HuH-7.5 (cell line): ENCODE measurements at regions not wholly inside any gene's neighbourhood (a gene's known extent, or its start where the extent isn't known, plus 50 kb on each side); places are given as distances from the start of the nearest gene placed in this dataset.
"Not testable (repeated sequence)": the region's sequence is repeated elsewhere in the genome, so short reads cannot be mapped to it uniquely, and the experiment has no call there.

Experiments
- DNase-seq: peaks from one replicate; pipeline ENCODE4 v3.0.0; 2011; ENCODE audit warnings: low spot score

GRCh38 chr3:164460851-164461250, 617.4 kb downstream of the SI start:
- DNase-seq: no peak

GRCh38 chr3:164459521-164460151, 618.7 kb downstream of the SI start:
- DNase-seq: no peak

GRCh38 chr3:164458986-164459385, 619.3 kb downstream of the SI start:
- no peak for DNase-seq

DNA sequence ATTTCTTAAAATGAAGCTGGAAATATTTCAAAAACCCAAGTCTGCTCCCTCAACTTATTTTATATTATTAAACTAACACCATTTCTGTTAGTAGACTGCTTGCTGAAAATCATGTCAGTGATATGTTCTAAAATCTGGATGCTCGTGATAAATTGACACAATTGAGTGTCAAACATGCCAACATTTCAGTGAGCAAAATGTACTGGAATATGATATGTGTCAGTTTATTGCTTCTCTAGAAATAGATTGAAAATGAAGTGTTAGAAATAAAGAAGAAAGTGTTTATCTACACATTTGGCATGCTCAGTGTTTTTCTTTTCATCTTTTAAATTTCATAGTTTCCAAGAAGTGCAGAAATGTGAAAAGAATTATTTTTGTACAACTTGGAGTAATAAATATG, 624.6 kb downstream of the SI start:
- DNase-seq: no peak

GRCh38 chr3:164452707-164453106, 625.6 kb downstream of the SI start:
- DNase-seq: no peak

- DNase-seq: no peak
These were observed 627.0 kb downstream of the SI start for GRCh38 chr3:164451072-164451910.

DNA sequence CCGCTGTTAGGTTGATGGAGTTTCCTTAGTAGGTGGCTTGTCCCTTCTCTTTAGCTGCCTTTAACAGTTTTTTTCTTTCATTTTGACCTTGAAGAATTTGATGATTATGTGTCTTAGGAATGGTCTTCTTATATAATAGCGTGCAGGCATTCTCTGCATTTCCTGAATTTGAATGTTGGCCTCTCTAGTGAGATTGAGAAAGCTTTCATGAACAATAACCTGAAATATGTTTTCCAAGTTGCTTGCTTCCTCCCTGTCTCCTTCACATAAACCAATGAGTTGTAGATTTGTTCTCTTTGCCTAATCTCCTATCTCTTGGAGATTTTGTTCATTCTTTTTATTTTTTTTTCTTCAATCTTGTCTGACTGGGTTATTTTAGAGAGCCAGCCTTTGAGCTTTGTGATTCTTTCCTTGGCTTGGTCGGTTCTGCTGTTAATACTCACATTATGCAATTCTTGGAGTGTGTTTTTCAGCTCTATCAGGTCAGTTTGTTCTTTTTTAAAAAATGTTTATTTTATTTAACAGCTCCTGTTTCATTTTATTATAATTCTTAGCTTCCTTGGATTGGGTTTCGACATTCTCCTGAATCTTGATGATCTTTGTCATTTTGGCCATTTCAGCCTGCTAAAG, 627.9 kb downstream of the SI start:
- DNase-seq: no peak

- DNase-seq: no peak
These were observed 659.1 kb downstream of the SI start for GRCh38 chr3:164419220-164419619.

GRCh38 chr3:164418414-164418813, 659.9 kb downstream of the SI start:
- no peak for DNase-seq

DNA sequence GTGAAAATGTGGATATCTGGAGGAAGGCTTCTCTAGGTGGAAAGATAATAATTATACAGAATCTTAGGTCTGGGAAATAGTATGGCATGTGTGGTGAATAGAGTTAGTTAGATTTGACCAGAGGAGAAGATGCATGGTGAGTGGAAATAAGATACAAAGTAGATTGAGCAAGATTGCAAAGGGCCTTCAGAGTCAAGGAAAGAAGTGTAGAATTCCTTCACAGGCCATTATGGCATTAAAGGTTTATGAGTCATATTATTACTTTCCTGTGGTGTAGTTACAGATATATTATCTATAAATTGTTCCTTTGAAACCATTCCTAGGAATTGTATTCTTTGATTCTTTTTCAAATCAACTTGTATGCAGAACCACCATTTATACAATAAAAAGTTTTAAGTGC, 660.3 kb downstream of the SI start:
- DNase-seq: no peak

DNA sequence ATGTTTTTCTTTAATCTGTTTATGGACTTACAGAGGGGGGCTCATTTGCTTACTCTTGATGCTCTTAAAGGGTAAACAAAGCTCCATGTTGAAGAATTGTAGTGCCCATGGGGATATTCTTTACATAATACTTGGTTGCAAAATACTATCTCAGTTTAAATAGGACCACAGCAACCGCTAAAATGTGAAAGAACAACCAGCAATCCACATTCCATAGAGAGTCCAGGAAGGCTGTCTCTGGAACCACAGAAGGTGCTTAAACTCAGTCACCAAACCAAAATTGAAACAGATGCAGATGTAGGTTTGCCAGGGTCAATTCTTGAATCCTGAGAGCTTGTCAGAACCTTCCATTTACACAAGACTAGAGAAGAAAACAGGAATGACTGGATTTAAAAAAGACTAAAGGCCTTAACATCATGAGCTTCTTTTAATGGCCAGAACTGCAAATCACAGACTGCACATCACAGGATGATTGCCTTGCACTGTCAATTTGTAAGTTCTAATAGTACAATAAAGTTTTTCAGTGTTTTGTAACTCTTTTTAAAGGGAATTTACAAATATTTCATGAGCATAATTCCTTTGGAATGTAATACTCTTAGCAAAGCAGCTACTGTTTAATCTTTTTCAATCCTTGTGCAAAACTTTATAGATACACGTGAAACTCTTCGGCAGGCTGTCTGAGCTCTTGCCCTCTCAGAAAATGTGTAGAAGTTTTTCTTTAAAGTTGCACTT, 661.6 kb downstream of the SI start:
- no peak for DNase-seq

DNA sequence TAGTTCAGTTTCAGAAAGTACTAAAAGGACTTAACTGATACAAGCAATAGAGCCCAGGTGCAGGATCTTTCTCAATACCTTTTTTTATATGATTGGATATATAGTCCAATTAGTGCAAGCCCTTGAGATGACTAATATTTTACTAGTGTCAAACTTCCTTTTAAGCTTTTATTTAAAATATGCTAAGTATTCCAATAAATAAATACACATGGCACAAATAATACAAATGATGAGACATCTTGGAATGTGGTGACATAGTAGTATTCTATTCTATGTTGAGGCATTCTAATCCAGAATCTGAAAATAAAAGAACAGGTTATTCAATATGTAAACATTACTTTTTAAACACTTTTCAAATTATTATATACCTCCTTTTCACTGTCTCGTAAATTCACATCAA, 670.0 kb downstream of the SI start:
- no peak for DNase-seq

- no peak for DNase-seq
These were observed 671.2 kb downstream of the SI start for GRCh38 chr3:164407111-164407510.

DNA sequence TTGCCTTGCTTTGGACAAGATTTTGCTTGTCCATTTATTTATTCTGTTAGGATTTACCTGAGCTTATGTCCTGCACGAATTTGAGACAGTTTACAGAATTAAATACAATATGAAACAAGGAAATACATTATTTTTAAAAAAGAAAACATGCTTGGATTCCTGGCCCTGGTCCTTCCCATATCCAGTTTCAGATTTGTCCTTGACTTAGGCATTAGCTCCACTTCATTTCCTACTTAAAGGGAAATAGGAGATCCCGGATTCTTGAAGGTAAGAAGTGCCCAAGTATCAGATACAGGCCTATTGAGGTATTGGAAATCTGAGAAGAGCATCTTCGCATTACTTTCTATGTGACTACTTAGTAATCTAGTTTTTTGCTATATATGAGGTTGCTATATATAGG, 672.0 kb downstream of the SI start:
- no peak for DNase-seq

DNA sequence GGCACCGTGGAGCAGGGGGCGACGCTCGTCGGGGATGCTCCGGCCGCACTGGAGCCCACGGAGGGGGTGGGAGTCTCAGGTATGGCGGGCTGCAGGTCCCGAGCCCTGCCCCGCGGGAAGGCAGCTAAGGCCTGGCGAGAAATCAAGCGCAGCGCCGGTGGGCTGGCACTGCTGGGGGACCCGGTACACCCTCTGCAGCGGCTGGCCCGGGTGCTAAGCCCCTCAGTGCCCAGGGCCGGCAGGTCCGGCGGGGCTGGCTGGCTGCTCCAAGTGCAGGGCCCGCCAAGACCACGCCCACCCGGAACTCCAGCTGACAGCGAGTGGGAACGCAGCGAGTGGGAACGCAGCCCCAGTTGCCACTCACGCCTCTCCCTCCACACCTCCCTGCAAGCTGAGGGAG, 676.4 kb downstream of the SI start:
- DNase-seq: no peak

DNA sequence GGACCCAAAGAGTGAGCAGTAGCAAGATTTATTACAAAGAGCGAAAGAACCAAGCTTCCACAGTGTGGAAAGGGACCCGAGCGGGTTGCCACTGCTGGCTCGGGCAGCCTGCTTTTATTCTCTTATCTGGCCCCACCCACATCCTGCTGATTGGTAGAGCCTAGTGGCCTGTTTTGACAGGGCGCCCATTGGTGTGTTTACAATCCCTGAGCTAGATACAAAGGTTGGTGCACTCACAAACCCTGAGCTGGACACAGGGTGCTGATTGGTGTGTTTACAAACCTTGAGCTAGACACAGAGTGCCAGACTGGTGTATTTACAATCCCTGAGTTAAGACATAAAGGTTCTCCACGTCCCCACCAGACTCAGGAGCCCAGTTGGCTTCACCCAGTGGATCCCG, 676.9 kb downstream of the SI start:
- not testable (repeated sequence) for DNase-seq

GRCh38 chr3:164397462-164397861, 680.8 kb downstream of the SI start:
- DNase-seq: no peak

- DNase-seq: no peak
These were observed 685.1 kb downstream of the SI start for GRCh38 chr3:164393171-164393570.

- DNase-seq: no peak
These were observed 688.2 kb downstream of the SI start for GRCh38 chr3:164390046-164390445.

- DNase-seq: no peak
These were observed 691.1 kb downstream of the SI start for GRCh38 chr3:164387236-164387635.

DNA sequence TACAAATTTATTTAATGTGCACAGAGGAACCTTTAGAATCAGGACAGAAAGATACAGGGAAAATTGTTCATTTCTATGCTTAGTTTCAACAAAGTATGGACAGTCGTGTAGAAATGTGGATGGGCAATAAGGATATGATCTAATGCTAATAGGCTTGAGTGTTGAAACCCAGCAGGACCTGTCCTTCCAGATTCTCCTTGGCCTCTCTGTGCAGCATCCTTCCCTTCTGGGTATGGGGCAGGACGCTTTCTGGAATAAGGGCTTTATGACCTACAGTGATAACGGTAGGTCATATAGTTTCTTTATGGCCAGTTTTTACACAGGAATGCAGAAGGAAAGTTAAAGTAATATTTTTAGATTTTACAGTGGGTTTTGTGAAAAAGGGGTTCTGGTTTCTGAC, 698.1 kb downstream of the SI start:
- DNase-seq: no peak

GRCh38 chr3:164377466-164377865, 700.8 kb downstream of the SI start:
- DNase-seq: no peak

DNA sequence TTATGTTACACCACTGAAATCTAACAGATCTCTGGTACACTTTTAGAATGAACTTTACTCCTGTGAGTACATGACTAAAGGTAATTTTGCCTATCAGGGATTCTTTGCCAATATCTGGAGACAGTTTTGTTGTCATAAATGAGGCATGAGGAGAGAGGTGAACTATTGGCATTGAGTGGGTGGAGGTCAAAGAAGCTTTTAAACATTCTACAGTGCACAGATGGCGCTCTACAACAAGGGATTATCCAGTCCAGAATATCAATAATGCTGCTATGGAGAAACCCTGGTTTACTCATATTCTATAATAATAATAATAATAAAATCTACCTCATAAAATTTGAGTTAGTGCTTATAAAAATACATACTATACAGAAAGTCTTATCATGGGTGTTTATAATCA, 702.3 kb downstream of the SI start:
- no peak for DNase-seq
